HG03521 (cell line): ENCODE measurements at regions not wholly inside any gene's neighbourhood (a gene's known extent, or its start where the extent isn't known, plus 50 kb on each side); places are given as distances from the start of the nearest gene placed in this dataset.
"Not testable (repeated sequence)": the region's sequence is repeated elsewhere in the genome, so short reads cannot be mapped to it uniquely, and the experiment has no call there.

Source experiments
- ATAC-seq: cut with Tn5 transposase; IDR thresholded peaks from one replicate; pipeline ENCODE4 v1.9.1; 2021; ENCODE audit warnings: mild to moderate bottlenecking, moderate library complexity; ENCODE audit not compliant: unreplicated experiment

- not testable (repeated sequence) for ATAC-seq
Observed at GRCh38 chr5:145395151-145395550, 440.0 kb downstream of the PRELID2 start.

- ATAC-seq = no peak
Observed at GRCh38 chr5:145393426-145393825, 441.7 kb downstream of the PRELID2 start.

- no peak for ATAC-seq
Observed at GRCh38 chr5:145389047-145389446, 446.1 kb downstream of the PRELID2 start.

GRCh38 chr5:145385276-145385675 lies 449.9 kb downstream of the PRELID2 start:
- ATAC-seq = no peak

- ATAC-seq = no peak
Observed at GRCh38 chr5:145378226-145378625, 456.9 kb downstream of the PRELID2 start.

- ATAC-seq = no peak
Observed at GRCh38 chr5:145375521-145375920, 459.6 kb downstream of the PRELID2 start.

GRCh38 chr5:145365464-145365863 lies 469.7 kb downstream of the PRELID2 start:
- no peak for ATAC-seq

- ATAC-seq = no peak
Observed at GRCh38 chr5:145362266-145362665, 472.9 kb downstream of the PRELID2 start.

GRCh38 chr5:145360936-145361335 lies 474.2 kb downstream of the PRELID2 start:
- no peak for ATAC-seq

GRCh38 chr5:145350513-145350912 lies 484.6 kb downstream of the PRELID2 start:
- ATAC-seq = no peak

- no peak for ATAC-seq
Observed at GRCh38 chr5:145347026-145347616, 488.0 kb downstream of the PRELID2 start.

- no peak for ATAC-seq
Observed at GRCh38 chr5:145345511-145346287, 489.4 kb downstream of the PRELID2 start.

- ATAC-seq = no peak
Observed at GRCh38 chr5:145341842-145342241, 493.3 kb downstream of the PRELID2 start.

- ATAC-seq = no peak
Observed at GRCh38 chr5:145340099-145340498, 495.0 kb downstream of the PRELID2 start.

GRCh38 chr5:145324767-145325479 lies 510.2 kb downstream of the PRELID2 start:
- no peak for ATAC-seq

- ATAC-seq = no peak
Observed at GRCh38 chr5:145324101-145324500, 511.0 kb downstream of the PRELID2 start.

- peak; percentile 81 for ATAC-seq
Observed at GRCh38 chr5:145316282-145316681, 518.9 kb downstream of the PRELID2 start.

GRCh38 chr5:145307866-145308382 lies 527.2 kb downstream of the PRELID2 start:
- no peak for ATAC-seq

GRCh38 chr5:145295236-145295835 lies 539.8 kb downstream of the PRELID2 start:
- ATAC-seq = no peak

- ATAC-seq = no peak
Observed at GRCh38 chr5:145294331-145294730, 540.8 kb downstream of the PRELID2 start.

- ATAC-seq = no peak
Observed at GRCh38 chr5:145293716-145294115, 541.4 kb downstream of the PRELID2 start.
